ENCODE measurements at regions not wholly inside any gene's neighbourhood (a gene's known extent, or its start where the extent isn't known, plus 50 kb on each side); places are given as distances from the start of the nearest gene placed in this dataset.

- H3K36me3 Mint-ChIP-seq (ENCODE audit: low read depth) = no peaks in the 10 kb centered on the region
- intact Hi-C loops (cut with micrococcal nuclease) = no loop called here
These were observed 472.0 kb upstream of the WWC1 start for GRCh38 chr5:167819406-167819805.

DNA sequence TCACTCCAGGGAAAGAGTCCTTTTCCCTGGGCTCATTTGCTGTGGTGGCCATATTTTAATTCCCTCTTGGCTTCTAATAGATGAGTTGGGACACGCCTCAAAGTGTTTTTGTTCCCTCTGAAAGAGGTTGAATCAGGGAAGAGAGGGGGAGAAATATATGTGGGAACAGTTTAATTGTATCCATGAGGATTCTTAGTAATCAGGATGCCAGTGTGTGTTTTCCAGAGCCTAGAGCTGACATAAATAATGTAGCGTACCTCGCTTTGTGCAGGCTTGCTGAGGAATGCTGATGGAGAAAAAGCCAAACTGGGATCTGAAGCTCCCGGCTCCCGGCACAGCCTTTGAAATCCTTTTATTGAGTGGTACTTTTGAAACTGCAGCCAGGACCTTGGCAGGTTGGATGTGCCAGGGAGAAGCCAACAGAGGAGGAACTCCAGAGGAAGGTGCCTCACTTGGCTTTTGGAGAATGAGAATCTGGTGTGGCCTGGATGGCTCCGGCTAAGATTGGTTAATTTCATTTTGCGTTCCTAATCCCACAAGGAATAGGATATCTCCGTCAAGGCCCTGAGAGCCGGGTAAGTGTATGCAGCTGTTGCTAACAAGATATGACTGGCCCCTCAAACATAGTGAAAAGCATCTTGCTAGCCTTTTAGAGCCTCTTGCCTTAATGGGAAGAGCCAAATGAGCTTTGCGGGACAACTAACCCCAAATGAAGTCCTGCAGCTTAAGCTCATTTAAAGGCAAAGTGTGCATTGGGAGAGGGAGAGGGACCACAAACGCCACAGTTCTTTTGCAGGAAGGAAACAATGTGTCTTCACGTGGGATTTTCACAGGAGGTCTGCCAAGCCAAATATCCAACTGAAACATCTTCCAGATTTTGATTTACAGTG is 471.1 kb upstream of the WWC1 start:
- no peak for ATAC-seq
- no peaks in the 10 kb centered on the region for H3K4me1 Mint-ChIP-seq (ENCODE audit: low read depth)
- H3K36me3 Mint-ChIP-seq (ENCODE audit: low read depth) = no peaks in the 10 kb centered on the region
- ChIA-PET CTCF (no interaction called here), POLR2A (no interaction called here)
- DNase-seq = no peak
- no peak overlapping the region for H3K27ac Mint-ChIP-seq
- no peak overlapping the region for H3K4me3 Mint-ChIP-seq
- intact Hi-C loops (cut with micrococcal nuclease) = no loop called here
- H3K27me3 Mint-ChIP-seq = no peaks in the 10 kb centered on the region
- H3K9me3 Mint-ChIP-seq = no peaks in the 10 kb centered on the region
- TF ChIP-seq, protein P1, sequence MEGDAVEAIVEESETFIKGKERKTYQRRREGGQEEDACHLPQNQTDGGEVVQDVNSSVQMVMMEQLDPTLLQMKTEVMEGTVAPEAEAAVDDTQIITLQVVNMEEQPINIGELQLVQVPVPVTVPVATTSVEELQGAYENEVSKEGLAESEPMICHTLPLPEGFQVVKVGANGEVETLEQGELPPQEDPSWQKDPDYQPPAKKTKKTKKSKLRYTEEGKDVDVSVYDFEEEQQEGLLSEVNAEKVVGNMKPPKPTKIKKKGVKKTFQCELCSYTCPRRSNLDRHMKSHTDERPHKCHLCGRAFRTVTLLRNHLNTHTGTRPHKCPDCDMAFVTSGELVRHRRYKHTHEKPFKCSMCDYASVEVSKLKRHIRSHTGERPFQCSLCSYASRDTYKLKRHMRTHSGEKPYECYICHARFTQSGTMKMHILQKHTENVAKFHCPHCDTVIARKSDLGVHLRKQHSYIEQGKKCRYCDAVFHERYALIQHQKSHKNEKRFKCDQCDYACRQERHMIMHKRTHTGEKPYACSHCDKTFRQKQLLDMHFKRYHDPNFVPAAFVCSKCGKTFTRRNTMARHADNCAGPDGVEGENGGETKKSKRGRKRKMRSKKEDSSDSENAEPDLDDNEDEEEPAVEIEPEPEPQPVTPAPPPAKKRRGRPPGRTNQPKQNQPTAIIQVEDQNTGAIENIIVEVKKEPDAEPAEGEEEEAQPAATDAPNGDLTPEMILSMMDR (IDR thresholded peaks at IDR 0.05) = no peak

More at GRCh38 chr5:167819406-167819805, 472.0 kb upstream of the WWC1 start:
- Mint-ChIP-seq H3K4me3 (no peak overlapping the region), H3K9me3 (no peaks in the 10 kb centered on the region), H3K27me3 (no peaks in the 10 kb centered on the region), H3K27ac (no peak overlapping the region), H3K4me1 (ENCODE audit: low read depth) (no peaks in the 10 kb centered on the region)
- ATAC-seq = no peak
- ChIA-PET CTCF (no interaction called here), POLR2A (no interaction called here)
- DNase-seq = no peak
- TF ChIP-seq, protein P1 (IDR thresholded peaks at IDR 0.05) = no peak

DNA sequence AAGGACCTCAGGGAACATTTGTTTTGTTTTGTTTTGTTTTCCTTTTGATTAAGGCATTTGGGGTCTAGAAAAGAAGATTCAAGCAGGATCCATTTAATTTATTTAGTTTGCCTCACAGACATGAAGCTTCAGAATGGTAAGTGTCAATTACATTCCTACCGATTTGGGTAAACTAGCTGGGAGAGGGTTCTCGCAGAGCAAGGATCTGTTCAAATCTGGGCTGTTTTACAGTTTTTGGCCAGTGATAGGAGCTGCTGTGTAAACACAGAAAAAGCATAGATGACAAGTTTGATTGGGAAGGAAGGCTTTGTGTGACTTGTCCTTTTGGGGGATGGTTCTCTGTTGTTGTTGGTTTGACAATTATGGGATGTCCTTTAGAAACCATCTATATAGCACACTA is 470.3 kb upstream of the WWC1 start:
- ATAC-seq (no peak), DNase-seq (no peak)
- TF ChIP-seq, protein P1 (IDR thresholded peaks at IDR 0.05) = no peak
- Mint-ChIP-seq H3K9me3 (no peaks in the 10 kb centered on the region), H3K4me1 (ENCODE audit: low read depth) (no peaks in the 10 kb centered on the region), H3K4me3 (no peak overlapping the region), H3K36me3 (ENCODE audit: low read depth) (no peaks in the 10 kb centered on the region), H3K27ac (no peak overlapping the region), H3K27me3 (no peaks in the 10 kb centered on the region)
- POLR2A ChIA-PET = no interaction called here
- intact Hi-C loops (cut with micrococcal nuclease) = no loop called here
- CTCF ChIA-PET = no interaction called here

- ChIA-PET POLR2A (no interaction called here), CTCF (no interaction called here)
- Mint-ChIP-seq H3K36me3 (ENCODE audit: low read depth) (no peaks in the 10 kb centered on the region), H3K27ac (no peak overlapping the region), H3K4me1 (ENCODE audit: low read depth) (no peaks in the 10 kb centered on the region), H3K27me3 (no peaks in the 10 kb centered on the region), H3K9me3 (no peaks in the 10 kb centered on the region), H3K4me3 (no peak overlapping the region)
- DNase-seq (no peak), ATAC-seq (no peak)
- intact Hi-C loops (cut with micrococcal nuclease) = no loop called here
- TF ChIP-seq, protein P1 (IDR thresholded peaks at IDR 0.05) = no peak
These were observed 469.8 kb upstream of the WWC1 start for GRCh38 chr5:167821669-167822068.

GRCh38 chr5:167822241-167822640 is 469.2 kb upstream of the WWC1 start:
- ATAC-seq (no peak), DNase-seq (no peak)
- TF ChIP-seq, protein P1 (IDR thresholded peaks at IDR 0.05) = no peak
- intact Hi-C loops (cut with micrococcal nuclease) = no loop called here
- H3K36me3 Mint-ChIP-seq (ENCODE audit: low read depth) = no peaks in the 10 kb centered on the region
- H3K9me3 Mint-ChIP-seq = no peaks in the 10 kb centered on the region
- H3K27ac Mint-ChIP-seq = no peak overlapping the region
- no peaks in the 10 kb centered on the region for H3K27me3 Mint-ChIP-seq
- H3K4me1 Mint-ChIP-seq (ENCODE audit: low read depth) = no peaks in the 10 kb centered on the region
- ChIA-PET CTCF (no interaction called here), POLR2A (no interaction called here)
- H3K4me3 Mint-ChIP-seq = no peak overlapping the region

All from activated CD8-positive, alpha-beta T cell treated with anti-CD3 and anti-CD28 coated beads for 36 hours (primary cell).